Right atrium auricular region (tissue), 2 donors: ENCODE measurements at regions not wholly inside any gene's neighbourhood (a gene's known extent, or its start where the extent isn't known, plus 50 kb on each side); places are given as distances from the start of the nearest gene placed in this dataset.

Experiments
- DNase-seq: peaks from one replicate; pipeline ENCODE4 v3.0.0-alpha.2; 2019; ENCODE audit warnings: low spot score
- H3K27ac ChIP-seq, 2 donors: fragments of 200-600 bp; sonication (generic); 1 replicate in 1 of 2; 2 replicates in 1 of 2; pipeline ENCODE4 v1.5.1; 2016 to 2019
- H3K27me3 ChIP-seq, 2 donors: fragments of 200-600 bp; sonication (generic); one replicate each; pipeline versions ENCODE4 v1.5.1 to v1.6.0; 2017 to 2019
- H3K36me3 ChIP-seq: fragments of 200-600 bp; sonication (generic); one replicate; pipeline ENCODE4 v1.5.1; 2016
- H3K4me1 ChIP-seq, 2 donors: fragments of 200-600 bp; sonication (generic); one replicate each; pipeline versions ENCODE4 v1.5.1 to v1.6.0; 2017 to 2019
- H3K4me3 ChIP-seq, 2 donors: fragments of 200-600 bp; sonication (generic); 1 replicate in 1 of 2; 2 replicates in 1 of 2; pipeline ENCODE4 v1.5.1; 2017 to 2019; ENCODE audit warnings: mild to moderate bottlenecking in 1 of 2, moderate library complexity in 1 of 2
- H3K9me3 ChIP-seq, 2 donors: fragments of 200-600 bp; sonication (generic); one replicate each; pipeline ENCODE4 v1.5.1; 2019
- TF ChIP-seq, protein P1 (sequence below), 2 donors: fragments of 200-600 bp; sonication (generic); IDR thresholded peaks; one replicate each; pipeline ENCODE4 v1.5.1; 2019; ENCODE audit warnings: antibody characterized with exemption in 2 of 2

DNA sequence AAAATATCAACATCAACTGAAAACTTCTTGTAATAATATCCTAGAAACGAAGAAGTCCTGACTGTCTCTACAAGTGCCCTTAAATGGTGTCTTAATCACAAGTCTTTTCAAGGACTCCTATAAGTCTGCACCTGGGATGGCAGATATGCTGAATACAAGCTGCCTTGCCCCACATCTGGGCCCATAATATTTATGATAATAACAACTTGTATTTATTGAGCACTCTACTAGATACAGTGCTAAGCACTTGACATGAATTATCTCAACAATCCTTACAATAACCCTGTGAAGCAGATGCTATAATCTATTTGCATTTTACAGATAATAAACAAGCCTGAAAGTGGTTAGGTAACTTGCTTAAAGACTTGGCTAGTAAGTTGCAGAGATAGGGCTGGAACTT lies 78.0 kb upstream of the ZNF648 start:
- TF ChIP-seq, protein P1, sequence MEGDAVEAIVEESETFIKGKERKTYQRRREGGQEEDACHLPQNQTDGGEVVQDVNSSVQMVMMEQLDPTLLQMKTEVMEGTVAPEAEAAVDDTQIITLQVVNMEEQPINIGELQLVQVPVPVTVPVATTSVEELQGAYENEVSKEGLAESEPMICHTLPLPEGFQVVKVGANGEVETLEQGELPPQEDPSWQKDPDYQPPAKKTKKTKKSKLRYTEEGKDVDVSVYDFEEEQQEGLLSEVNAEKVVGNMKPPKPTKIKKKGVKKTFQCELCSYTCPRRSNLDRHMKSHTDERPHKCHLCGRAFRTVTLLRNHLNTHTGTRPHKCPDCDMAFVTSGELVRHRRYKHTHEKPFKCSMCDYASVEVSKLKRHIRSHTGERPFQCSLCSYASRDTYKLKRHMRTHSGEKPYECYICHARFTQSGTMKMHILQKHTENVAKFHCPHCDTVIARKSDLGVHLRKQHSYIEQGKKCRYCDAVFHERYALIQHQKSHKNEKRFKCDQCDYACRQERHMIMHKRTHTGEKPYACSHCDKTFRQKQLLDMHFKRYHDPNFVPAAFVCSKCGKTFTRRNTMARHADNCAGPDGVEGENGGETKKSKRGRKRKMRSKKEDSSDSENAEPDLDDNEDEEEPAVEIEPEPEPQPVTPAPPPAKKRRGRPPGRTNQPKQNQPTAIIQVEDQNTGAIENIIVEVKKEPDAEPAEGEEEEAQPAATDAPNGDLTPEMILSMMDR (IDR thresholded peaks at IDR 0.05) = no peak
- H3K36me3 ChIP-seq = no peaks in the 10 kb centered on the region
- no peak overlapping the region for H3K4me3 ChIP-seq
- no peak overlapping the region for H3K27ac ChIP-seq
- H3K9me3 ChIP-seq = no peaks in the 10 kb centered on the region
- H3K4me1 ChIP-seq = peaks cover 0 to 17% of the 10 kb centered on the region in 2 donors
- no peaks in the 10 kb centered on the region for H3K27me3 ChIP-seq
- DNase-seq = no peak

DNA sequence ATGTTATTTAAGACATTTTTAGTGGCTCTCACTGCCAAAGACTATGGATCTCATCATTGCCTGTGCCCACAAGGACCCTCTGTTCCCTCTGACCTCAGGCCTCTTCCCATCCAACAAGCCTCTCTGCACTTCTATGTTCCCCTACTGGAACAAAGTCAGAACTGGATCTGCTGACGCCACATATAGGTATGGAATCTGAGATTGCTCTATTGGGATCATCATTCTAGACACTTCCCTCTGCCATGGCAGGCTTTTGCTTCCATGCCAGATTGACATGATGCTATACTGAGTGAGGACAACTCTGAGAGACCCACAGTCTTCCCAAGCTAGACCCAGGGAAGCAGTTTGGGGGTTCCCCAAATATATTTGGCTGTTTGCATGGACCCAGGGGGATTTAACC lies 76.0 kb upstream of the ZNF648 start:
- Histone ChIP-seq H3K4me3 (no peak overlapping the region), H3K27me3 (no peaks in the 10 kb centered on the region), H3K9me3 (peaks cover 0 to 5% of the 10 kb centered on the region in 2 donors), H3K27ac (no peak overlapping the region), H3K4me1 (no peaks in the 10 kb centered on the region), H3K36me3 (no peaks in the 10 kb centered on the region)
- TF ChIP-seq, protein P1 (IDR thresholded peaks at IDR 0.05) = no peak
- no peak for DNase-seq

DNA sequence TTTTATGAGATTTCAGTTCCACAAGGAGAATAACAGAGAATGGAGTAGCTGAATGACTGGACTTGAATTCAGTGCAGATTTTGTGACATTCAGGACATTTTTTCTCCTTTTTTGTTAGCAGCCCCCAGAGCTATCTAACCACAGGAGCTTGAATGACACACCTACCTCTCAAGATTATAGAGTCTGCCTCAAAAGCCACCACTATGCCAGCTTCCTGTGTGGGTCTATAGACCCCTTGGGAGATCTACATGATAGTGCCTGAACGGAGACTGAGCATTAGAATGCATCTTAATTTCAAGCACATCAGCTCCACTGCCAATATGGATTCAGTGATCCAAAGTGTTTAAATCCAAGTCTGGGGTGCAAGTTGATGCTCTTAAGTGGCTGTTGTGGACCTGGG lies 74.4 kb upstream of the ZNF648 start:
- Histone ChIP-seq H3K27ac (no peak overlapping the region), H3K27me3 (no peaks in the 10 kb centered on the region), H3K36me3 (no peaks in the 10 kb centered on the region), H3K4me3 (no peak overlapping the region), H3K4me1 (no peaks in the 10 kb centered on the region), H3K9me3 (peaks cover 0 to 5% of the 10 kb centered on the region in 2 donors)
- TF ChIP-seq, protein P1 (IDR thresholded peaks at IDR 0.05) = no peak
- no peak for DNase-seq

DNA sequence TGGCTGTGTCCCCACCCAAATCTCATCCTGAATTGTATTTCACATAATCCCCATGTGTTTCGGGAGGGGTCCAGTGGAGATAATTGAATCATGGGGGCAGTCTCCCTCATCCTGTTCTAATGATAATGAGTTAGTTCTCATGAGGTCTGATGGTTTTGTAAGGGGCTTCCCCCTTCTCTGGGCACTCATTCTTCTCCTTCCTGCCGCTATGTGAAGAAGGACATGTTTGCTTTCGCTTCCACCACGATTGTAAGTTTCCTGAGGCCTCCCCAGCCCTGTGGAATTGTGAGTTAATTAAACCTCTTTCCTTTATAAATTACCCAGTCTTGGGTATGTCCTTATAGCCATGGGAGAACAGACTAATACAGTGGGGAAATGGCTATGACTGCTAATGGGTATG lies 72.7 kb upstream of the ZNF648 start:
- no peak overlapping the region for H3K27ac ChIP-seq
- H3K4me3 ChIP-seq = no peak overlapping the region
- H3K36me3 ChIP-seq = no peaks in the 10 kb centered on the region
- TF ChIP-seq, protein P1 (IDR thresholded peaks at IDR 0.05) = no peak
- no peak for DNase-seq
- peaks cover 0 to 5% of the 10 kb centered on the region in 2 donors for H3K9me3 ChIP-seq
- no peaks in the 10 kb centered on the region for H3K27me3 ChIP-seq
- H3K4me1 ChIP-seq = no peaks in the 10 kb centered on the region

DNA sequence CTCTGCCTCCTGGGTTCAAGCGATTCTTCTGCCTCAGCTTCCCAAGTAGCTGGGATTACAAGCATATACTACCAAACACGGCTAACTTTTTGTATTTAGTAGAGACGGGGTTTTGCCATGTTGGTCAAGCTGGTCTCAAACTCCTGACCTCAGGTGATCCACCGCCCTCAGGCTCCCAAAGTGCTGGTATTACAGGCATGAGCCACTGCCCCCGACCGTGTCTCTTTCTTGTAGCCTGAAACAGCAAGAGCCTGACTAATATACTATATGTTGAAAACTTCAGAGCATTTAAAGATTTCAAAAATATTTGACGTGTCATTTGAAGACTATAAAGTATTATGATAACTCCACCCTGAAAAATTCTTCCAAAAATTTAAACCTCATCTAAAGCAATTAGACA lies 71.7 kb upstream of the ZNF648 start:
- Histone ChIP-seq H3K36me3 (no peaks in the 10 kb centered on the region), H3K27me3 (no peaks in the 10 kb centered on the region), H3K4me3 (no peak overlapping the region), H3K27ac (no peak overlapping the region), H3K4me1 (no peaks in the 10 kb centered on the region), H3K9me3 (peaks cover 0 to 5% of the 10 kb centered on the region in 2 donors)
- no peak for DNase-seq
- TF ChIP-seq, protein P1 (IDR thresholded peaks at IDR 0.05) = no peak

DNA sequence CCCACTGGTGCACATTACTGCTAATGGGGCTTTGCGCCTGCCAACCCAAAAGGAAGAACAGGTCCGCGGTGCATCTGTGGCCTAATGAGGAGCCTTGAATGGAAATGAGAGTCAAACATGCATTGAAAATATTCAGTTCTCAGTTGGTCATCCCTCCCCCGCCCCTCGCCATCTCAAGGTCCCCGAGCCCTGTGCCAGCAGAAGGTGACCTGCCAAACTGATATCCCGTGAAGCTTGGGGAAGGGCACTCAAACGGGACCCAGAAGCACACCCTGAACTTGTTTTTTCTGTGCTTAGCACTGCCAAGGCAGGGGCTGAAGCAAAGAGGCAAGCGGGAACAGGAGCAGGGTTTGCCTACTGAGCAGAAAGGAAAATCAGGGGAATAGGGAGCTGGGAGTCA lies 67.9 kb upstream of the ZNF648 start:
- H3K4me3 ChIP-seq = no peak overlapping the region

More for the DNA sequence above, 67.9 kb upstream of the ZNF648 start:
- H3K9me3 ChIP-seq = peaks cover 0 to 5% of the 10 kb centered on the region in 2 donors
- no peak for DNase-seq
- TF ChIP-seq, protein P1 (IDR thresholded peaks at IDR 0.05) = no peak
- H3K27me3 ChIP-seq = no peaks in the 10 kb centered on the region
- H3K4me1 ChIP-seq = no peaks in the 10 kb centered on the region
- H3K36me3 ChIP-seq = no peaks in the 10 kb centered on the region
- no peak overlapping the region for H3K27ac ChIP-seq
